Heart right ventricle (tissue), 16 donors: ENCODE measurements at regions not wholly inside any gene's neighbourhood (a gene's known extent, or its start where the extent isn't known, plus 50 kb on each side); places are given as distances from the start of the nearest gene placed in this dataset.

Experiments
- ATAC-seq, 8 donors: fragments of 200-7000 bp; cut with Tn5 transposase; one replicate each; pipeline ENCODE4 v1.9.1; 2020; ENCODE audit warnings: mild to moderate bottlenecking in 8 of 8, moderate library complexity in 8 of 8, moderate number of reproducible peaks in 1 of 8
- DNase-seq, 2 donors: peaks; one replicate each; pipeline ENCODE4 v3.0.0-alpha.2; 2020
- H3K27ac ChIP-seq, 10 donors: fragments of 200-600 bp; sonication (generic) in 2 of 10; one replicate each; pipeline versions ENCODE4 v1.5.0 to v1.8.0; 2020 to 2022; ENCODE audit warnings: mild to moderate bottlenecking in 3 of 10
- H3K27me3 ChIP-seq, 7 donors: fragments of 200-600 bp; one replicate each; pipeline ENCODE4 v1.8.0; 2021 to 2022; ENCODE audit warnings: mild to moderate bottlenecking in 2 of 7
- H3K36me3 ChIP-seq, 9 donors: fragments of 200-600 bp; sonication (generic) in 1 of 9; one replicate each; pipeline versions ENCODE4 v1.5.0 to v1.8.0; 2020 to 2022; ENCODE audit warnings: mild to moderate bottlenecking in 2 of 9
- H3K4me1 ChIP-seq, 9 donors: fragments of 200-600 bp; sonication (generic) in 1 of 9; one replicate each; pipeline versions ENCODE4 v1.5.0 to v1.8.0; 2020 to 2022; ENCODE audit warnings: mild to moderate bottlenecking in 4 of 9
- H3K4me3 ChIP-seq, 10 donors: fragments of 200-600 bp; sonication (generic) in 2 of 10; one replicate each; pipeline versions ENCODE4 v1.5.0 to v1.8.0; 2020 to 2022; ENCODE audit warnings: mild to moderate bottlenecking in 7 of 10, moderate library complexity in 2 of 10
- H3K9me3 ChIP-seq, 11 donors: fragments of 200-600 bp in 10 of 11; sonication (generic) in 2 of 11; one replicate each; pipeline versions ENCODE4 v1.5.0 to v1.8.0; 2013 to 2022; ENCODE audit warnings: mild to moderate bottlenecking in 2 of 11, control low read depth in 1 of 11, moderate library complexity in 1 of 11
- CTCF ChIP-seq, 9 donors: fragments of 200-600 bp; sonication (generic) in 2 of 9; IDR thresholded peaks; one replicate each; pipeline versions ENCODE4 v1.5.0 to v1.8.0; 2021 to 2022; ENCODE audit warnings: antibody characterized with exemption in 9 of 9, mild to moderate bottlenecking in 5 of 9, moderate library complexity in 1 of 9
- WGBS, 2 donors: extraction: QIAGEN DNeasy Blood & Tissue Kit; methylation state at CpG; one replicate each; pipeline ENCODE4 v1.1.7; 2013; ENCODE audit warnings: inconsistent platforms in 1 of 2; 5-methylcytosine and 5-hydroxymethylcytosine counted together
- intact Hi-C, 10 donors: fragments of 100-400 bp; cut with DNase I; formaldehyde crosslinking; loops; one replicate each; pipeline versions ENCODE4 v1.11.1 to v1.14.2; 2022
- donor health status: Arrhythmogenic right ventricular cardiomyopathy.
- donor health status: ischemic (EF 13 %, LVEDD 7.1; RV severe dilation, severe dysfunction).
- donor health status: healthy with polysubstance abuse.
- donor health status: DM: no; HTN: yes; CAD: no.
- donor health status: DM: no; HTN: no; CAD: no.
- donor health status: ischemic (EF 25% LVEDD 6.9; RV normal size, moderate dysfunction).
- donor health status: ischemic (EF 25% LVEDD 5.7; RV mildly dilated, moderate dysfunction).
- donor health status: healthy.
- donor health status: DM: yes; HTN: yes; CAD: no.
- donor health status: Ischemic cardiomyopathy.
- donor health status: ischemic (EF 35%, LVEDD 5.7; RV mildly dilated, moderate dysfunction).
- donor health status: nonischemic (EF 11% LVEDD 7.7; RV severe dilation, severe dysfunction).
- donor health status: DM: yes; HTN: yes; CAD: no.
- donor health status: PGD.
- donor health status: ischemic (EF 29% LVEDD 5.4; RV normal size, mild dysfunction).
- donor health status: nonischemic (EF 23%, LVEDD 6.1; RV moderate dilation, normal function).

DNA sequence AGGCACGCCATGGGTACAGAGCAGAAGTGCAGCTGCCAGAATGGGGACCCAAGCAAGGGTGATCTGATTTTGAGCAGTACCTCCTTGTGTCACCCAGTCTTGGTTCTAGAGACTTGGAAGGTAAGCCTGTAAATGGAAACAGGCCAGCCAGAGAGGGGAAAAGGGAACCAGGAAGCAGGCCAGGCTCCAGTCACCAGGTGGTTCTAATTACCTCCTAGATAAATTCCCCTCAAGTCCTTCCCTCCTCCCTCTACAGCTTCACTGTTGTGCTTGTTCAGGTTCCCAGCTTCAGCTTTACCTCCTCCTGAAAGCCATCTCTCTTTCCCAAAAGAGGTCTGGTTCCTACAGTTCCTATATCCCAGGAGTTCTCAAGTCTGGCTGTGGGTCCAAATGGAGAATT lies 58.8 kb upstream of the SLC7A14 start:
- no peak overlapping the region for H3K27ac ChIP-seq
- H3K4me3 ChIP-seq: no peak overlapping the region
- 75 to 89% methylated on average over 1 of the region's 1 CpG for WGBS, 2 donors

DNA sequence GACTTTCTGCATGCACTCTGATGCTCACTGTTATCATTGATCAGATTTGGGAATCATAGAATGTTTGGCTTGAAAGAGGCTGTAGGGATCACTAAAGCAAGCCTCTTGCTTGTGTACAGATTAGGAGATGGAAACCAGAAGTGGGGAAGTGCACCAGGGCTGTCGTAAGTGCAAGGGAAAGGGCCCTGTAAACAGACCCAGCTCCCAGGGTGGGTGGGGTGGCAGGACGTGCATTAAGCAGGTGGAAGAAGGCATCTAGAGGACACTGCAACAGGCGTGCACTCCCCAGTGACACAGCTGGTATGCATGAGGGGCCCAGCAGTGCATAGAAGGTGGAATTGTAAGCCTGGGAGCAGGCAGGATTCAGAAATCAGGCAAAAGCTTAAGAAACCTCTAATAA lies 58.0 kb upstream of the SLC7A14 start:
- TF ChIP-seq CTCF (IDR thresholded peaks at IDR 0.05): no peak
- Histone ChIP-seq H3K27ac (peak overlapping the region in 1 of 10 donors; percentile 41), H3K9me3 (no peaks in the 10 kb centered on the region), H3K36me3 (no peaks in the 10 kb centered on the region), H3K27me3 (no peaks in the 10 kb centered on the region), H3K4me1 (peaks cover 0 to 15% (median 9%) of the 10 kb centered on the region in 9 donors), H3K4me3 (no peak overlapping the region)
- 29 to 42% methylated on average over 3 of the region's 3 CpGs for WGBS, 2 donors
- intact Hi-C loops: no loop called here
- no peak for DNase-seq
- peak in 3 of 8 donors; percentile 12 to 42 (median 36) for ATAC-seq

More for the DNA sequence above, 58.8 kb upstream of the SLC7A14 start:
- TF ChIP-seq CTCF (IDR thresholded peaks at IDR 0.05): no peak
- intact Hi-C loops: no loop called here
- no peak for DNase-seq
- H3K27me3 ChIP-seq: no peaks in the 10 kb centered on the region
- H3K36me3 ChIP-seq: no peaks in the 10 kb centered on the region
- H3K4me1 ChIP-seq: peaks cover 0 to 15% (median 9%) of the 10 kb centered on the region in 9 donors
- no peak for ATAC-seq
- no peaks in the 10 kb centered on the region for H3K9me3 ChIP-seq

- WGBS, 2 donors: 40 to 48% methylated on average over 3 of the region's 3 CpGs
- H3K9me3 ChIP-seq: no peaks in the 10 kb centered on the region
- H3K4me3 ChIP-seq: no peak overlapping the region
- peak overlapping the region in 2 of 10 donors; percentile 41 to 44 for H3K27ac ChIP-seq
- no peak for TF ChIP-seq CTCF (IDR thresholded peaks at IDR 0.05)
- H3K4me1 ChIP-seq: peaks cover 0 to 15% (median 9%) of the 10 kb centered on the region in 9 donors
- peak; percentile 44 to 58 for DNase-seq
- ATAC-seq: peak; percentile 83 to 99 (median 95)
- intact Hi-C loops: no loop called here
- no peaks in the 10 kb centered on the region for H3K36me3 ChIP-seq
- H3K27me3 ChIP-seq: no peaks in the 10 kb centered on the region
Measured at GRCh38 chr3:170642882-170643601, 57.2 kb upstream of the SLC7A14 start.

DNA sequence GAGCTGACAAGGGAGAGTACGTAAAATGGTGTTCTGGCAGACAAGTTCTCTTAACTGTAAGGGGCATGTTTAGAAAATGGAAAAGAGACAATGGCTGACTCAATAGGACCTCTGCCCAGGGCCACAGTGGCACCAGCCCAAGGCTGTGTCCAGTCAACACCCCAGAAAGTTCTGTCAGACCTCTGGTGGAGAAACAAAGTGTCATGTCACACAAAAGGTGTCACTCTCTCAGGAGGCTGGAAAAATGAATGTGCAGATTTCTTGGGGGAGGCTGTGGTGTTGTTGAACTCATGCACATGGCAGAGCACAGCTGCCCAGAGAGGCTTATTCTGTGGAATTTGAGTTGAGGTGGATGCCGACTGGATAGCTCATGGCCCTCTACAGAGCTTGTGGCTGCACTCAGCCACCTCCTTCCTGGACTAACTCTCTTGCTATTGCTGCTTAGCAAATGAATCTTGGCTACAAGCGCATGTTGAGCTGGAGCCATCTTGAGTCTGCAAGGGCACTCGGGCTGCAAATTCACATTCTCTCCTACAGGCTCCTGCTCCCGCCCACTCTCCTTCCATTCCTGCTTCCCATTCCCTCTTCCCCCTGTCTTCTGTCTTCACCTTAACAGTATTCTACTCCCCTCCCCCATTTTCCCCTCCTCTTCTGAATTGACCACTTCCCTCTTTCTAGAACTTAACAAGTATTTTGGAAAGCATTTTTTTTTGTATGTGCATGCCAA lies 55.8 kb upstream of the SLC7A14 start:
- no peaks in the 10 kb centered on the region for H3K9me3 ChIP-seq
- intact Hi-C loops: no loop called here
- ATAC-seq: no peak
- whole genome bisulfite sequencing, 2 donors: 75 to 89% methylated on average over 5 of the region's 5 CpGs
- no peak for TF ChIP-seq CTCF (IDR thresholded peaks at IDR 0.05)
- H3K4me1 ChIP-seq: peaks cover 0 to 15% (median 9%) of the 10 kb centered on the region in 9 donors
- H3K36me3 ChIP-seq: no peaks in the 10 kb centered on the region
- no peaks in the 10 kb centered on the region for H3K27me3 ChIP-seq
- no peak for DNase-seq
- H3K27ac ChIP-seq: no peak overlapping the region
- H3K4me3 ChIP-seq: no peak overlapping the region
